ENCODE measurements at regions not wholly inside any gene's neighbourhood (a gene's known extent, or its start where the extent isn't known, plus 50 kb on each side); places are given as distances from the start of the nearest gene placed in this dataset.

DNA sequence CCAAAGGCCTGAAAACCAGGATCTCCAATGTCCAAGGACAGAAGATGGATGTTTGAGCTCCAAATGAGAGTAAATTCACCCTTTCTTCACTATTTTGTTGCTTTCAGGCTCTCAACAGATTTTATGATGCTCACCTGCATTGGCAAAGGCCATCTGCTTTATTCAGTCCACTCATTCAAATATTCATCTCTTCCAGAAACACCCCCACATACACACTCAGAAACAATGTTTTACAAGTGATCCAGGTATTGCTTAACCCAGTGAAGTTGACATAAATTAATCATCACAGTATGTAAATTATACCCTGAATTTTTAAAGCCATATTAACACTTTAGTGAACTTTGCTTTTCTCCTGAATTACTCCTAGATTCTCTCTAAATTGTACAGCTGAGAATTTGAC is 63.3 kb downstream of the DUSP6 start:
- TF ChIP-seq FOXP2 (optimal IDR thresholded peaks at IDR 0.05; ENCODE audit: control extremely low read depth, extremely low read length, insufficient read depth) (no peak), EZH2 (IDR thresholded peaks at IDR 0.05) (no peak), POLR2AphosphoS5 (IDR thresholded peaks at IDR 0.05; ENCODE audit: borderline replicate concordance, low read depth, low read length) (no peak)

All from SK-N-MC (cell line).